HepG2 (cell line): ENCODE measurements at regions not wholly inside any gene's neighbourhood (a gene's known extent, or its start where the extent isn't known, plus 50 kb on each side); places are given as distances from the start of the nearest gene placed in this dataset.

Source experiments
- ATAC-seq: fragments of 200-7000 bp; cut with Tn5 transposase; 3 replicates; pipeline ENCODE4 v1.9.1; 2020; ENCODE audit warnings: mild to moderate bottlenecking, moderate library complexity
- BruUV-seq: library from RNA; stranded (reverse); fragments of 400-500 nt; replicated peaks from 2 replicates; lab custom pipeline; 2021; lab: Mats Ljungman, UMichigan
- CTCF ChIA-PET: fragments of 300-600 bp; formaldehyde crosslinking; extraction: SDS; loops from one replicate; lab custom pipeline; 2021; ENCODE audit warnings: low total read pairs, inconsistent platforms, low intra/inter-chr PET ratio; lab: Yijun Ruan, JAX
- POLR2A ChIA-PET: fragments of 350-600 bp; sonication (Branson Sonifier 250); formaldehyde crosslinking; loops from one replicate; lab custom pipeline; 2020; ENCODE audit warnings: antibody characterized with exemption, inconsistent platforms; lab: Yijun Ruan, JAX
- DNase-seq: peaks from one replicate; pipeline ENCODE4 v3.0.0-alpha.2; 2015; ENCODE audit warnings: low spot score
- FAIRE-seq: peaks from 3 replicates; lab custom pipeline; 2011; peaks lifted over from hg19 to GRCh38; lab: Jason Lieb, UNC
- H2AFZ ChIP-seq: one replicate; pipeline ENCODE4 v1.6.1; 2011; ENCODE audit warnings: low read length, inconsistent platforms
- H3K27ac ChIP-seq: fragments of 300-600 bp; 3 replicates; pipeline ENCODE4 v1.8.0; 2011; ENCODE audit warnings: mixed run types, mild to moderate bottlenecking, mixed read lengths, low read length, inconsistent platforms; ENCODE audit not compliant: insufficient read depth; ENCODE audit errors: extremely low read length
- H3K27me3 ChIP-seq, 2 experiments: fragments of 200-600 bp in 1 of 2; 2 replicates in 1 of 2; 3 replicates in 1 of 2; pipeline versions ENCODE4 v1.6.0 to v1.8.0; 2011; ENCODE audit warnings: low read length in 2 of 2, mild to moderate bottlenecking in 2 of 2, moderate library complexity in 2 of 2, inconsistent platforms in 1 of 2; ENCODE audit not compliant: insufficient read depth in 2 of 2, control insufficient read depth in 1 of 2
- H3K36me3 ChIP-seq, 2 experiments: fragments of 200-600 bp in 1 of 2; replicated peaks in 1 of 2; 2 replicates in 1 of 2; 3 replicates in 1 of 2; pipeline versions ENCODE4 v1.5.1 to v1.8.0; 2011; ENCODE audit warnings: low read length in 2 of 2, inconsistent platforms in 1 of 2; ENCODE audit not compliant: insufficient read depth in 2 of 2, control insufficient read depth in 1 of 2
- H3K4me1 ChIP-seq: 2 replicates; pipeline ENCODE4 v1.5.1; 2012; ENCODE audit warnings: low read length, inconsistent platforms; ENCODE audit not compliant: insufficient read depth
- H3K4me2 ChIP-seq: 2 replicates; pipeline ENCODE4 v1.6.0; 2011; ENCODE audit warnings: low read depth, low read length, inconsistent platforms
- H3K4me3 ChIP-seq, 3 experiments: fragments of 200-600 bp in 1 of 3; sonication (generic), shearing (Covaris generic) in 1 of 3; replicated peaks in 1 of 3; 2 replicates each; pipeline ENCODE4 v1.5.1; 2011 to 2016; ENCODE audit warnings: low read length in 3 of 3, inconsistent platforms in 2 of 3, low read depth in 2 of 3, mild to moderate bottlenecking in 2 of 3, control low read depth in 1 of 3, mixed read lengths in 1 of 3; ENCODE audit not compliant: insufficient read depth in 1 of 3
- H3K79me2 ChIP-seq: one replicate; pipeline ENCODE4 v1.6.1; 2011; ENCODE audit warnings: low read length, inconsistent platforms; ENCODE audit not compliant: insufficient read depth
- H3K9ac ChIP-seq: 2 replicates; pipeline ENCODE4 v1.6.0; 2011; ENCODE audit warnings: mild to moderate bottlenecking, low read depth, low read length, inconsistent platforms; ENCODE audit not compliant: insufficient read depth
- H3K9me3 ChIP-seq: 2 replicates; pipeline ENCODE4 v1.5.1; 2012; ENCODE audit warnings: mild to moderate bottlenecking, low read length
- H4K20me1 ChIP-seq: 2 replicates; pipeline ENCODE4 v1.6.0; 2011; ENCODE audit warnings: inconsistent platforms, mild to moderate bottlenecking, low read length, moderate library complexity; ENCODE audit not compliant: insufficient read depth
- CBFB ChIP-seq: sonication (generic); formaldehyde crosslinking; IDR thresholded peaks from 2 replicates; pipeline ENCODE4 v1.4.0; 2020; ENCODE audit warnings: missing genetic modification reagents
- MIXL1 ChIP-seq: IDR thresholded peaks from 2 replicates; pipeline ENCODE4 v1.6.1; 2016
- NCOA5 ChIP-seq: sonication (generic); formaldehyde crosslinking; IDR thresholded peaks from 2 replicates; pipeline ENCODE4 v1.4.0; 2020; ENCODE audit warnings: missing genetic modification reagents
- REPIN1 ChIP-seq: sonication (generic); formaldehyde crosslinking; IDR thresholded peaks from 2 replicates; pipeline ENCODE4 v1.8.0; 2022; ENCODE audit warnings: missing genetic modification reagents, low read depth, mild to moderate bottlenecking, borderline replicate concordance
- RFXAP ChIP-seq: sonication (generic); formaldehyde crosslinking; IDR thresholded peaks from 2 replicates; pipeline ENCODE4 v1.4.0; 2020; ENCODE audit warnings: missing genetic modification reagents, borderline replicate concordance
- SETDB1 ChIP-seq: sonication (generic); formaldehyde crosslinking; IDR thresholded peaks from 2 replicates; pipeline ENCODE4 v1.5.1; 2020; ENCODE audit warnings: missing genetic modification reagents, mild to moderate bottlenecking, borderline replicate concordance
- SIX1 ChIP-seq: sonication (generic); formaldehyde crosslinking; IDR thresholded peaks from 2 replicates; pipeline ENCODE4 v1.4.0; 2020; ENCODE audit warnings: missing genetic modification reagents, borderline replicate concordance
- ZNF333 ChIP-seq: sonication (generic); formaldehyde crosslinking; IDR thresholded peaks from 2 replicates; pipeline ENCODE4 v1.4.0; 2020; ENCODE audit warnings: mild to moderate bottlenecking, missing genetic modification reagents, borderline replicate concordance
- WGBS: methylation state at CpG from one replicate; pipeline ENCODE4 v1.1.6; 2017; ENCODE audit warnings: low lambda C conversion rate; 5-methylcytosine and 5-hydroxymethylcytosine counted together
- in situ Hi-C: cut with HindIII; loops from 2 replicates; pipeline ENCODE4 v1.10.0; 2017; ENCODE audit warnings: low pct_unique_long_range_greater_than_20kb; ENCODE audit not compliant: extremely low pct_ligation_motif_present
- intact Hi-C: fragments of 100-400 bp; cut with micrococcal nuclease; formaldehyde crosslinking; loops from one replicate; pipeline ENCODE4 v1.10.0; 2022; ENCODE audit not compliant: unreplicated experiment
- TF ChIP-seq, protein P1 (sequence below): sonication (generic); formaldehyde crosslinking; IDR thresholded peaks from one replicate; pipeline ENCODE4 v1.5.1; 2020; ENCODE audit warnings: mild to moderate bottlenecking, missing genetic modification reagents; ENCODE audit errors: not compliant biosample characterization
- TF ChIP-seq, protein P2 (sequence below), 2 experiments: IDR thresholded peaks; 2 replicates each; pipeline ENCODE4 v1.6.1; 2011 to 2012; ENCODE audit warnings: low read length in 2 of 2, borderline replicate concordance in 1 of 2, low read depth in 1 of 2, mild to moderate bottlenecking in 1 of 2, moderate library complexity in 1 of 2
- TF ChIP-seq, protein P3 (sequence below): sonication (generic); formaldehyde crosslinking; IDR thresholded peaks from 2 replicates; pipeline ENCODE4 v1.5.0; 2020; ENCODE audit warnings: missing genetic modification reagents, mild to moderate bottlenecking, borderline replicate concordance

DNA sequence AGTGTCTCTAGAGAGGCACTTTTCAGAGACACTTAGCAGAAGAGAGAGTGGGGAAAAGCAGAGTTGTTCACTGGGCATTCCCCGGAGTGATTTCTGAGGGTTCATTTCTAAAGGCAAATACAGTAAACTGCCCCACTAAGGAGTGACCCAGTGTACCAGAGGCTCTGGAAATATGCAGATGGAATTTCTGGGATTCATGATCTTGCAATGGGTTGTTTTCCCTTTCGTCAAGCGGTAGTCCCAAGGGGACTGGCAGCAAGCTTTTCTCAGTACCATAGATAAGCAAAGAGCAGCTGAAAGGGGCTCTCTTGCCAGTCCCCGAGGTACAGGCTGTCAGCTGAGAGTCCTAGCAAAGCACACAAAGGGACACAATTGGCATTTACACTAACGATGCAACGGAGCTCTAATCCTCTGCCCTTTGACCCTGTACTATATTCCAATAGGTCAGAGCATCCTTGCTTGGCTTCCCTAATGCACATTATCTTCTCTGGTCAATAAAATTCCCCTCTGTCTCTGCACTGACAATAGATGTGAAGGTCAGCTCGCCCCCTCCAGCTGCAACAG lies 155.6 kb downstream of the SEMA6D start:
- FAIRE-seq (no peak), ATAC-seq (no peak), DNase-seq (no peak)
- H3K4me1 ChIP-seq: no peaks in the 10 kb centered on the region
- no peak overlapping the region for H3K4me3 ChIP-seq
- H3K36me3 ChIP-seq: no peaks in the 10 kb centered on the region
- intact Hi-C loops (no loop called here), in situ Hi-C loops (no loop called here)
- WGBS: 0% methylated on average over 2 of the region's 7 CpGs
- no peak overlapping the region for H3K9ac ChIP-seq
- H4K20me1 ChIP-seq: no peaks in the 10 kb centered on the region
- no TSS peak for BruUV-seq
- H3K4me2 ChIP-seq: no peak overlapping the region
- POLR2A ChIA-PET: no interaction called here
- no peak overlapping the region for H3K27ac ChIP-seq
- no peak overlapping the region for H2AFZ ChIP-seq
- H3K79me2 ChIP-seq: no peaks in the 10 kb centered on the region
- H3K9me3 ChIP-seq: peaks cover 94% of the 10 kb centered on the region
- CTCF ChIA-PET: no interaction called here
- no peaks in the 10 kb centered on the region for H3K27me3 ChIP-seq
- TF ChIP-seq, protein P1, sequence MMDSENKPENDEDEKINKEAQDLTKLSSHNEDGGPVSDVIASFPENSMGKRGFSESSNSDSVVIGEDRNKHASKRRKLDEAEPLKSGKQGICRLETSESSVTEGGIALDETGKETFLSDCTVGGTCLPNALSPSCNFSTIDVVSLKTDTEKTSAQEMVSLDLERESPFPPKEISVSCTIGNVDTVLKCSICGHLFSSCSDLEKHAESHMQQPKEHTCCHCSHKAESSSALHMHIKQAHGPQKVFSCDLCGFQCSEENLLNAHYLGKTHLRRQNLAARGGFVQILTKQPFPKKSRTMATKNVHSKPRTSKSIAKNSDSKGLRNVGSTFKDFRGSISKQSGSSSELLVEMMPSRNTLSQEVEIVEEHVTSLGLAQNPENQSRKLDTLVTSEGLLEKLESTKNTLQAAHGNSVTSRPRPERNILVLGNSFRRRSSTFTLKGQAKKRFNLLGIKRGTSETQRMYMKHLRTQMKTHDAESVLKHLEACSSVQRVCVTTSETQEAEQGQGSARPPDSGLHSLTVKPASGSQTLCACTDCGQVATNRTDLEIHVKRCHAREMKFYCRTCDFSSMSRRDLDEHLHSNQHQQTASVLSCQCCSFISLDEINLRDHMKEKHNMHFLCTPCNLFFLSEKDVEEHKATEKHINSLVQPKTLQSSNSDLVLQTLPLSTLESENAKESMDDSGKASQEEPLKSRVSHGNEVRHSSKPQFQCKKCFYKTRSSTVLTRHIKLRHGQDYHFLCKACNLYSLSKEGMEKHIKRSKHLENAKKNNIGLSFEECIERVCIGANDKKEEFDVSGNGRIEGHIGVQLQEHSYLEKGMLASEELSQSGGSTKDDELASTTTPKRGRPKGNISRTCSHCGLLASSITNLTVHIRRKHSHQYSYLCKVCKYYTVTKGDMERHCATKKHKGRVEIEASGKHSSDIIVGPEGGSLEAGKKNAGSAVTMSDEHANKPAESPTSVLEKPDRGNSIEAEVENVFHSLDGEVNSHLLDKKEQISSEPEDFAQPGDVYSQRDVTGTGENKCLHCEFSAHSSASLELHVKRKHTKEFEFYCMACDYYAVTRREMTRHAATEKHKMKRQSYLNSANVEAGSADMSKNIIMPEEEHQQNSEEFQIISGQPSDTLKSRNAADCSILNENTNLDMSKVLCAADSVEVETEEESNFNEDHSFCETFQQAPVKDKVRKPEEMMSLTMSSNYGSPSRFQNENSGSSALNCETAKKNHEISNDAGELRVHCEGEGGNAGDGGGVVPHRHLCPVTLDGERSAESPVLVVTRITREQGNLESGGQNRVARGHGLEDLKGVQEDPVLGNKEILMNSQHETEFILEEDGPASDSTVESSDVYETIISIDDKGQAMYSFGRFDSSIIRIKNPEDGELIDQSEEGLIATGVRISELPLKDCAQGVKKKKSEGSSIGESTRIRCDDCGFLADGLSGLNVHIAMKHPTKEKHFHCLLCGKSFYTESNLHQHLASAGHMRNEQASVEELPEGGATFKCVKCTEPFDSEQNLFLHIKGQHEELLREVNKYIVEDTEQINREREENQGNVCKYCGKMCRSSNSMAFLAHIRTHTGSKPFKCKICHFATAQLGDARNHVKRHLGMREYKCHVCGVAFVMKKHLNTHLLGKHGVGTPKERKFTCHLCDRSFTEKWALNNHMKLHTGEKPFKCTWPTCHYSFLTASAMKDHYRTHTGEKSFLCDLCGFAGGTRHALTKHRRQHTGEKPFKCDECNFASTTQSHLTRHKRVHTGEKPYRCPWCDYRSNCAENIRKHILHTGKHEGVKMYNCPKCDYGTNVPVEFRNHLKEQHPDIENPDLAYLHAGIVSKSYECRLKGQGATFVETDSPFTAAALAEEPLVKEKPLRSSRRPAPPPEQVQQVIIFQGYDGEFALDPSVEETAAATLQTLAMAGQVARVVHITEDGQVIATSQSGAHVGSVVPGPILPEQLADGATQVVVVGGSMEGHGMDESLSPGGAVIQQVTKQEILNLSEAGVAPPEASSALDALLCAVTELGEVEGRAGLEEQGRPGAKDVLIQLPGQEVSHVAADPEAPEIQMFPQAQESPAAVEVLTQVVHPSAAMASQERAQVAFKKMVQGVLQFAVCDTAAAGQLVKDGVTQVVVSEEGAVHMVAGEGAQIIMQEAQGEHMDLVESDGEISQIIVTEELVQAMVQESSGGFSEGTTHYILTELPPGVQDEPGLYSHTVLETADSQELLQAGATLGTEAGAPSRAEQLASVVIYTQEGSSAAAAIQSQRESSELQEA: no peak
- TF ChIP-seq RFXAP (CRISPR knock-in tag): no peak
- no peak for TF ChIP-seq MIXL1 (CRISPR knock-in tag)
- TF ChIP-seq ZNF333 (CRISPR knock-in tag): no peak
- TF ChIP-seq, protein P2, sequence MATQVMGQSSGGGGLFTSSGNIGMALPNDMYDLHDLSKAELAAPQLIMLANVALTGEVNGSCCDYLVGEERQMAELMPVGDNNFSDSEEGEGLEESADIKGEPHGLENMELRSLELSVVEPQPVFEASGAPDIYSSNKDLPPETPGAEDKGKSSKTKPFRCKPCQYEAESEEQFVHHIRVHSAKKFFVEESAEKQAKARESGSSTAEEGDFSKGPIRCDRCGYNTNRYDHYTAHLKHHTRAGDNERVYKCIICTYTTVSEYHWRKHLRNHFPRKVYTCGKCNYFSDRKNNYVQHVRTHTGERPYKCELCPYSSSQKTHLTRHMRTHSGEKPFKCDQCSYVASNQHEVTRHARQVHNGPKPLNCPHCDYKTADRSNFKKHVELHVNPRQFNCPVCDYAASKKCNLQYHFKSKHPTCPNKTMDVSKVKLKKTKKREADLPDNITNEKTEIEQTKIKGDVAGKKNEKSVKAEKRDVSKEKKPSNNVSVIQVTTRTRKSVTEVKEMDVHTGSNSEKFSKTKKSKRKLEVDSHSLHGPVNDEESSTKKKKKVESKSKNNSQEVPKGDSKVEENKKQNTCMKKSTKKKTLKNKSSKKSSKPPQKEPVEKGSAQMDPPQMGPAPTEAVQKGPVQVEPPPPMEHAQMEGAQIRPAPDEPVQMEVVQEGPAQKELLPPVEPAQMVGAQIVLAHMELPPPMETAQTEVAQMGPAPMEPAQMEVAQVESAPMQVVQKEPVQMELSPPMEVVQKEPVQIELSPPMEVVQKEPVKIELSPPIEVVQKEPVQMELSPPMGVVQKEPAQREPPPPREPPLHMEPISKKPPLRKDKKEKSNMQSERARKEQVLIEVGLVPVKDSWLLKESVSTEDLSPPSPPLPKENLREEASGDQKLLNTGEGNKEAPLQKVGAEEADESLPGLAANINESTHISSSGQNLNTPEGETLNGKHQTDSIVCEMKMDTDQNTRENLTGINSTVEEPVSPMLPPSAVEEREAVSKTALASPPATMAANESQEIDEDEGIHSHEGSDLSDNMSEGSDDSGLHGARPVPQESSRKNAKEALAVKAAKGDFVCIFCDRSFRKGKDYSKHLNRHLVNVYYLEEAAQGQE (IDR thresholded peaks at IDR 0.05; ENCODE audit: borderline replicate concordance in 1 of 2, low read depth in 1 of 2, low read length in 2 of 2): no peak
- no peak for TF ChIP-seq SETDB1 (CRISPR knock-in tag)
- TF ChIP-seq, protein P3, sequence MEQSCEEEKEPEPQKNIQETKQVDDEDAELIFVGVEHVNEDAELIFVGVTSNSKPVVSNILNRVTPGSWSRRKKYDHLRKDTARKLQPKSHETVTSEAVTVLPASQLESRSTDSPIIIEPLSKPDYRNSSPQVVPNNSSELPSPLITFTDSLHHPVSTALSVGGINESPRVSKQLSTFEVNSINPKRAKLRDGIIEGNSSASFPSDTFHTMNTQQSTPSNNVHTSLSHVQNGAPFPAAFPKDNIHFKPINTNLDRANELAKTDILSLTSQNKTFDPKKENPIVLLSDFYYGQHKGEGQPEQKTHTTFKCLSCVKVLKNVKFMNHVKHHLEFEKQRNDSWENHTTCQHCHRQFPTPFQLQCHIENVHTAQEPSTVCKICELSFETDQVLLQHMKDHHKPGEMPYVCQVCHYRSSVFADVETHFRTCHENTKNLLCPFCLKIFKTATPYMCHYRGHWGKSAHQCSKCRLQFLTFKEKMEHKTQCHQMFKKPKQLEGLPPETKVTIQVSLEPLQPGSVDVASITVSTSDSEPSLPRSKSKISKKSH: no peak
- no peak for TF ChIP-seq CBFB
- no peak for TF ChIP-seq SIX1 (CRISPR knock-in tag)
- no peak for TF ChIP-seq REPIN1 (CRISPR knock-in tag)
- TF ChIP-seq NCOA5: no peak
